ENCODE measurements at regions not wholly inside any gene's neighbourhood (a gene's known extent, or its start where the extent isn't known, plus 50 kb on each side); places are given as distances from the start of the nearest gene placed in this dataset.

DNA sequence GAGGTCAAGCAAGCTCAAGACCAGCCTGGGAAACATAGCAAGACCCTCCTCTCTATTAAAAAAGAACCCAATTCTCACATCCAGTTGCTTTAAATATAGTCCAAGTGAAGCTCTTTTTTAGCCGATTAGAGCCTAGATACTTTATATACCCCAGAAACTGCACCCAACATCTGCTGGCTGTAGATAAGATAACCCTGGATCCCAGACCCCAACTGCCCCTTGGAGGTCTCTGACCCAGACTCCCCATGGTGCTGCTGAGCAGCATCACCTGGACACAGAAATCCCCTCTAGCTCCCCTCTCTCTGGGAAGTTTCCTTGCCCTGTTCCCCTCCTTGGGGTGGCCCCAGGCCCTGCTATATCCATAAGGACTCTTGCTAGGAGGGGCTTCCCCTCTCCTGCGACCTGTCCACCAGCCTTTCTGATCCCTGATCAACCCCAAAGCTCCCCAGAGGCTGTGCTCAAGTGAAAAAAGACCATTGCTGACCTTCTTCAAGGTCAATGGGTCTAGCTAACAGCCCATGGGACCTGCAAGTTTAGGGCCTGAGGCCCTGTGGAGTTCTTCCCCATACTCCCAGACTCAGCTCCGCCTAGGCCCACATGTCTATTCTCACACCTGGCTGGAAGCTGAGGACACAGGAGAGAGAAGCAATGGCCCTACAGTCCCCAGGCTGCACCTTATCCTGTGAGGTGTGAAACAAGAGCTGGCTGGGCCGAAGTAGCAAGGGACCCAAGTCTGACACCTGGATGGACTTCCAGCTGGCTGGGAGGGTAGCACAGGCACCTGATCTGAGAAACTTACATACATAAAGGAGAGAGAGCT is 56.2 kb downstream of the ARL6IP4 start:
- Mint-ChIP-seq H3K4me3 (no peak overlapping the region), H3K9me3 (no peaks in the 10 kb centered on the region), H3K36me3 (no peaks in the 10 kb centered on the region), H3K27ac (peak overlapping the region; percentile 47 to 60), H3K27me3 (ENCODE audit: low read depth in 2 of 2) (no peaks in the 10 kb centered on the region), H3K4me1 (peaks cover 21 to 22% of the 10 kb centered on the region in 2 donors)
- DNase-seq (no peak), ATAC-seq (no peak)
- Histone ChIP-seq H3K36me3 (ENCODE audit: control insufficient read depth, insufficient read depth, low read length) (peaks cover 2% of the 10 kb centered on the region), H3K4me1 (ENCODE audit: control insufficient read depth, insufficient read depth, low read length) (peaks cover 19% of the 10 kb centered on the region), H3K27me3 (ENCODE audit: control insufficient read depth, insufficient read depth, low read length) (no peaks in the 10 kb centered on the region), H3K27ac (ENCODE audit: low read length) (no peak overlapping the region), H3K9me3 (ENCODE audit: control insufficient read depth, insufficient read depth, low read length) (no peaks in the 10 kb centered on the region), H3K4me3 (ENCODE audit: low read length) (no peak overlapping the region)
- 88% methylated on average over 4 of the region's 4 CpGs for WGBS (ENCODE audit: insufficient coverage)
- intact Hi-C loops (cut with micrococcal nuclease), result no loop called here
- TF ChIP-seq, protein P1, sequence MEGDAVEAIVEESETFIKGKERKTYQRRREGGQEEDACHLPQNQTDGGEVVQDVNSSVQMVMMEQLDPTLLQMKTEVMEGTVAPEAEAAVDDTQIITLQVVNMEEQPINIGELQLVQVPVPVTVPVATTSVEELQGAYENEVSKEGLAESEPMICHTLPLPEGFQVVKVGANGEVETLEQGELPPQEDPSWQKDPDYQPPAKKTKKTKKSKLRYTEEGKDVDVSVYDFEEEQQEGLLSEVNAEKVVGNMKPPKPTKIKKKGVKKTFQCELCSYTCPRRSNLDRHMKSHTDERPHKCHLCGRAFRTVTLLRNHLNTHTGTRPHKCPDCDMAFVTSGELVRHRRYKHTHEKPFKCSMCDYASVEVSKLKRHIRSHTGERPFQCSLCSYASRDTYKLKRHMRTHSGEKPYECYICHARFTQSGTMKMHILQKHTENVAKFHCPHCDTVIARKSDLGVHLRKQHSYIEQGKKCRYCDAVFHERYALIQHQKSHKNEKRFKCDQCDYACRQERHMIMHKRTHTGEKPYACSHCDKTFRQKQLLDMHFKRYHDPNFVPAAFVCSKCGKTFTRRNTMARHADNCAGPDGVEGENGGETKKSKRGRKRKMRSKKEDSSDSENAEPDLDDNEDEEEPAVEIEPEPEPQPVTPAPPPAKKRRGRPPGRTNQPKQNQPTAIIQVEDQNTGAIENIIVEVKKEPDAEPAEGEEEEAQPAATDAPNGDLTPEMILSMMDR (IDR thresholded peaks at IDR 0.05), result no peak

DNA sequence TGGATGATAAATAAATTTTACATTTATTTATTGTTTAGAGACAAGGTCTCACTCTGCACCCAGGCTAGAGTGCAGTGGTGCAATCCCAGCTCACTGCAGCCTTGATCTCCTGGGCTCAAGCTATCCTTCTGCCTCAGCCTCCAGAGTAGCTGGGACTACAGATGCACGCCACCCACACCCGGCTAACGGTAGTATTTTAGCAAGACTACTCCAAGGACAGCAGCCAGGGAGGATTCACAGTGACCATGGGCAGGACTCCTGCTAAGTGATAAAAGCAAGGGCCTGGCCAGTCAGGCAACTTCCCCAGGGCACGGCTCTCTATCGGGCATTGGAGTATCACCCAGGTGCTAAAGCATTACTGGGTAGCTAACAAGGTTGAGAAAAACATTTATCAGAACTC is 55.4 kb downstream of the ARL6IP4 start:
- H3K36me3 ChIP-seq (ENCODE audit: control insufficient read depth, insufficient read depth, low read length), result peaks cover 7% of the 10 kb centered on the region
- Mint-ChIP-seq H3K9me3 (no peaks in the 10 kb centered on the region), H3K4me1 (peaks cover 21 to 22% of the 10 kb centered on the region in 2 donors), H3K36me3 (no peaks in the 10 kb centered on the region), H3K4me3 (no peak overlapping the region), H3K27ac (no peak overlapping the region), H3K27me3 (ENCODE audit: low read depth in 2 of 2) (no peaks in the 10 kb centered on the region)
- no peak overlapping the region for H3K27ac ChIP-seq (ENCODE audit: low read length)
- ATAC-seq (no peak), DNase-seq (no peak)
- H3K4me3 ChIP-seq (ENCODE audit: low read length), result no peak overlapping the region
- WGBS (ENCODE audit: insufficient coverage), result 95% methylated on average over 5 of the region's 5 CpGs
- TF ChIP-seq, protein P1 (IDR thresholded peaks at IDR 0.05), result no peak
- H3K4me1 ChIP-seq (ENCODE audit: control insufficient read depth, insufficient read depth, low read length), result peaks cover 19% of the 10 kb centered on the region
- H3K9me3 ChIP-seq (ENCODE audit: control insufficient read depth, insufficient read depth, low read length), result no peaks in the 10 kb centered on the region
- no peaks in the 10 kb centered on the region for H3K27me3 ChIP-seq (ENCODE audit: control insufficient read depth, insufficient read depth, low read length)
- intact Hi-C loops (cut with micrococcal nuclease), result no loop called here

DNA sequence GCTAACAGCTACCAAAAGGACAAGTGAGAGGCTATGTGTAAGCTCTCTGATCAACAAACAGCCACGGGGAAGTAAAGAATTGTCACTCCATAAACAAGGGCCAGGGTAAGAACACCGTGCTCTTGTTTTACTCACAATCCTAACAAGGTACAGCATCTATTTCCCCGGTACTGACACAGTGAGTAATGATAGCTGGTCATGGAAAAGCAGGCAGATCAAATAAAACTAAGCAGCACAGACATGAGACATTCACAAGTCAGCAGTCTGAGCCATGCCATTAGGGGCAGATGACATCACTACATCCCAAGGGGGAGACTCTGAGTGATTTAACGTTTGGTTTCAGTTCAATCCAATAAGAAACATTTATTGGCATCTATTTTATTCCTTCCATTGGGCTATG is 54.4 kb downstream of the ARL6IP4 start:
- no peaks in the 10 kb centered on the region for H3K27me3 ChIP-seq (ENCODE audit: control insufficient read depth, insufficient read depth, low read length)
- no peaks in the 10 kb centered on the region for H3K27me3 Mint-ChIP-seq (ENCODE audit: low read depth in 2 of 2)
- peak overlapping the region; percentile 61 for H3K4me3 Mint-ChIP-seq
- 51% methylated on average over 3 of the region's 4 CpGs for WGBS (ENCODE audit: insufficient coverage)
- peaks cover 19% of the 10 kb centered on the region for H3K4me1 ChIP-seq (ENCODE audit: control insufficient read depth, insufficient read depth, low read length)
- no peaks in the 10 kb centered on the region for H3K9me3 Mint-ChIP-seq
- TF ChIP-seq, protein P1 (IDR thresholded peaks at IDR 0.05), result no peak
- no peaks in the 10 kb centered on the region for H3K9me3 ChIP-seq (ENCODE audit: control insufficient read depth, insufficient read depth, low read length)
- H3K27ac Mint-ChIP-seq, result peak overlapping the region; percentile 62 to 83
- H3K27ac ChIP-seq (ENCODE audit: low read length), result peak overlapping the region; percentile 20
- H3K36me3 ChIP-seq (ENCODE audit: control insufficient read depth, insufficient read depth, low read length), result peaks cover 9% of the 10 kb centered on the region
- no peak overlapping the region for H3K4me3 ChIP-seq (ENCODE audit: low read length)
- H3K36me3 Mint-ChIP-seq, result no peaks in the 10 kb centered on the region
- ATAC-seq (peak in 2 of 3 donors; percentile 47 to 70), DNase-seq (peak in 1 of 2 donors; percentile 23)
- peaks cover 21 to 22% of the 10 kb centered on the region in 2 donors for H3K4me1 Mint-ChIP-seq
- intact Hi-C loops (cut with micrococcal nuclease), result no loop called here

All from natural killer cell (primary cell).